Lung microvascular endothelial cell (primary cell): ENCODE measurements at regions not wholly inside any gene's neighbourhood (a gene's known extent, or its start where the extent isn't known, plus 50 kb on each side); places are given as distances from the start of the nearest gene placed in this dataset.
"Not testable (repeated sequence)": the region's sequence is repeated elsewhere in the genome, so short reads cannot be mapped to it uniquely, and the experiment has no call there.

ENCODE experiments used
- DNase-seq, 2 donors: peaks; one replicate each; pipeline versions ENCODE4 v3.0.0 to v3.0.0-alpha.2; 2010; ENCODE audit warnings: low read depth in 2 of 2

DNA sequence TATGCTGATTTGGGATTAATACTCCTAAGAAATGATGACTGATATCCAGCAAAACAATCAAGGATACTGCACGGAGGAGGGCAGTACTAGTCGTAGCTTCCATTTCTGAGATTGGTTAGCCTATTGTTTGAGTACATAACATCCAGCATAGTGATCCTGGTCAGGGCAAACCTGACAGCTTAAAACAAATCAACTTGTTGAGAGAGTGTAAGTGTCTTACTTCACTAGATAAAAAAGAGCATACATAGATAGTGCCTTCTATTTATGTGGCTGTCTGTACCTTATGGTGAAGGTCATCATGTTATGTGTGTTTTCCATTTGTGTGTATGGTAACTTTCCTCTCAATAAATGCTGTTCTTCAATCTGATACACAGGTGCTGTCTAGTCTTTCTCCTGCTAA, 228.4 kb downstream of the PTGER3 start:
- no peak for DNase-seq

- no peak for DNase-seq
Observed at GRCh38 chr1:70819785-70820184, 227.8 kb downstream of the PTGER3 start.

DNA sequence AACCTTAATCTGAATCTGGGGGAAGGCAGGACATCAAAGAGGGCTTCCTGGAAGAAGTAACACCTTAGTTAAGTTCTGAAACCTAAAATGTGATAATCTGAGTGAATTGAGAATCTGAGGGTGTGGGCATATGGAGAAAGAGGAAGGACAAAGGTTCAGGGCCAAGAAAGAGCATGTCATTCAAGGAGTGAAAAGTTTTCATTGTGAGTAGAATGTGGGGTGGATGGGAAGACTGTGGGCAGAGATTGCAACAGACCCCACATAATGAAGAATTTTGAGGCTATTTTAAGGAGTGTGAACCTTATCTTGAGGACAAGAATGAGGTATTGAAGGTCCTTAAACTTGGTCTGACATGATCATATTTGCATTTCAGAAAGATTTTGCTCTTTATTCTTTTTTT, 227.2 kb downstream of the PTGER3 start:
- DNase-seq = no peak

GRCh38 chr1:70820995-70821394, 226.6 kb downstream of the PTGER3 start:
- no peak for DNase-seq

DNA sequence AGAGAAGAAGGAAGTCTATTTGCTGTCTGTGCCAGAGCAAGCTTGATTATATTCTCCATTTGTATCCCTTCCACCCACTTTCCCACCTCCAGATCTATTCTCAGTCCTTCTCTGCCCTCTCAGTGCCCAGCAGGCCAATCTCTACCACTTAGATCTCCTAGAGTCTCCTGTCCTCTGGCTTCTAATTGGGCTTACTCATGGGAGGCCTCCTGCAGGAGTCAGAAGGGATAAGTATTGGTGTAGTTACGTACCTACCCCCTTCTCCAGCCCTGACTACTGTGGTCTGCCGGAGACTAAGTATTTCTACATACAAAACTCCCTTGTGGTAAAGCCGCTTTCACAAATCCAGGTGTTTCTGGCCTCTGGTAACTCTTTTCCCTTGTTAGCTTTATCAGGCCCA, 221.2 kb downstream of the PTGER3 start:
- DNase-seq = no peak

DNA sequence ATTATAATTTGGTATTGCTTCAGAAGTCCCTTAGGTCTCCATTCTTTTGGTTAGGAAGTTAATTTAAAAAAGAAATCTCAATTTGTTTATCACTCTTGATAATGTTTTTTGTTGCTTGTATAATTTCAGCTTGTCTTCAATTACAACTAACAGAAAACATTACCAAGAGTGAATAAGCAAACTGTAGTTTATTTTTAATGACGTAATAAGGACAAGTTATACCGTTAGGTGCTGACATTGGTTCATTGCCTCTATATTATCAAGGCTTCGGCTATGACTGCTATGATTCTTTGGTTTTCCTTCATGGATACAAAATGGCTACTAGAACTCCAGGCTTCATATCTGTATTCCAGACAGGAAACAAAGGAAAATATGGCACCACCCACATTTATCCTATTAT, 220.6 kb downstream of the PTGER3 start:
- no peak for DNase-seq

GRCh38 chr1:70828177-70828576, 219.4 kb downstream of the PTGER3 start:
- DNase-seq = no peak

GRCh38 chr1:70834365-70834764, 213.3 kb downstream of the PTGER3 start:
- not testable (repeated sequence) for DNase-seq

GRCh38 chr1:70836456-70836855, 211.2 kb downstream of the PTGER3 start:
- no peak for DNase-seq

DNA sequence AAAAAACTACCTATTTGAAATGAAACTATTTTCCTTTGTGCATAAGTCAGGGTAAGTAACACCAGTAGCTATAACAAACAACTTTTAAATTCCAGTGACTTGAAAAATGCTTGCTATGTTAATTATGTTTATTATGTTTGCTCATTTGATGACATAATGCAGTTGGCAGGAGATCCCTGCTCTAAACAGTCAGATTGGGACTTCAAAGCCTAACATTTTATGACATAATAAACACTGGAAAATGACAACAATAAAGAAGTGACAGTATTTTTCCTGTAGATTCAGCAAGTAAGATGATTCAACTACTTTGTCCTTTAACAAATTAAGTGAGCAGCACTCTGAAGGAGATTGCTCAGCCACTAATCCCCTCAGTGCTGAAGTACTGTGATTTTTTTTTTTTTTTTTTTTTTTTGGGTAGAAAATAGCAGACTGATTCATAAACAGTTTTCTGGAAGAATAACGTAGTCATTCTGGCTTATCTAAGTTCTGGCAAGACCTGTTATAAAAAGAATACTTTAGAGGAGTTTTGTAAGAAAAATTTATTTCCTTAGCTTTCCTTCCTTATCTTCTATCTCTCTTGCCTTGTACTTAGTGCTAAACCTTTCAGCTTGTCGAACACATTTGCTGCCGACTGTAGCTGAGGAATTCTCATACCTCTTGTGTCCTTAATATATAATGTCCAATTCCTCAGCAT, 207.2 kb downstream of the PTGER3 start:
- no peak for DNase-seq

DNA sequence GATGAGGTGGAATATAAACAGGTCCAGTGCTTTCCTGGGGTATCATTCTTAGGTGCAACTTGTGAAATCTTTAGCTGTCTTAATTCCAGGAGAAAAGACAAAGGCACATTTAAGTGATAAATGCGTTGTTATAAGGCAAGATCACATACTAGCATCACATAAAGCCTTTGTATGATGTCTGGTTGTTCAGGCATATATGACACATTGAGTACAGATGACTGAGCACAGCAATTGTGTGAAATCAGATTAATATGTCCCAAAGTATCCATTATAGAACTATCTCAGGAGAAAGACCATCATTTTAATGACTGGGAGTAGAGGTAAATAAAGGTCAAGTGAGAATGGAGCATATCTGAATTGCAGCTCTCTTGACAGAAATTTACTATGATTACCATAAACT, 205.1 kb downstream of the PTGER3 start:
- no peak for DNase-seq

GRCh38 chr1:70843452-70843851, 204.2 kb downstream of the PTGER3 start:
- DNase-seq = no peak

- no peak for DNase-seq
Observed at GRCh38 chr1:70847013-70847412, 200.6 kb downstream of the PTGER3 start.

DNA sequence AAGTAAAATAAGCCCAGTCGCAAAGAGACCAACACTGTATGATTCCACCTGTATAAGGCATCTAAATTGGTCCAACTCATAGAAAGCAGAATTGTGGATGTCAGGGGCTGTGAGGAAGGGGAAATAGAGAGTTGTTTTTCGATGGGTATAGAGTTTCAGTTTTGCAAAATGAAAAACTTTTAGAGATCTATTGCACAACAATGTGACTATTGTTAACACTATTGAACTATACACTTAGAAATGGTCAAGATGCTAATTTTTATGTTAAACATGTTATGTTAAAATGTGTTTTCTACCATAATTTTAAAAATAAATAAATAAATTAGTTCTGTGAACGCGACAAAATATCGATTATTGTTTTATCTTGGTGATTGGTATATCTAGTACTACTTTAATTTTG, 192.4 kb downstream of the PTGER3 start:
- no peak for DNase-seq

DNA sequence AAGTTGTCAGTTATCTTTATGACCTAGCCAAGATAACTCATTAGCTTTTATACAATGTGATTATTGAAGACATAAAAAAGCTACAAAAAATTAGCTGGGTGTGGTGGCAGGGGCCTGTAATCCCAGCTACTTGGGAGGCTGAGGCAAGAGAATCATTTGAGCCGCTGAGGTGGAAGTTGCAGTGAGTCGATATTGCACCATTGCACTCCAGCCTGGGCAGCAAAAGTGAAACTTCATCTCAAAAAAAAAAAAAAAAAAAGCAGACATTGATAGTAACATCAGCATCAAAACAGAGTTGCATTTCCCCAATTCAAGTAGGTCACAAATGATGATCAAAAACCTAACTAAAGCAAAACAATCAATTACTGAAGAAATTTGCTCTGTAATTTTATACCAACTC, 191.4 kb downstream of the PTGER3 start:
- DNase-seq = no peak

- no peak for DNase-seq
Observed at GRCh38 chr1:70863239-70863638, 184.4 kb downstream of the PTGER3 start.

DNA sequence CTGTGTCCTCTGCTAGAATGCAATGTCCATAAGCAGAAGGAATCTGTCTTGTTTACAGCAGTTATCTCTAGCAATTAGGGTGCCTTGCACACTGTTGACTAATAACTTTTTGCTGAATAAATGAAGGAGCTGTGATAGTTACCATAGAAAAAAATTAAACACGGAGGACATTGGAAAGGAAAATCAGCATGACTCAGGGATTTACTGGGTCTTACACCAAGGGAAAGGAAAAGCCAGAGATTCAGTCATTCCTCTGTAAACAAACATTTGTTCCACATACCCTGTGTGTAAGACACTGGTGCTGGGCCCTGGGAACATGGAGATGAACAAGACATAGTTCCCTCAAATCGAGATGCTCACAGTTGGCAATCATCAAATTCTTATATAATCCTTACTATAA, 183.3 kb downstream of the PTGER3 start:
- DNase-seq = peak in 1 of 2 donors; percentile 23

DNA sequence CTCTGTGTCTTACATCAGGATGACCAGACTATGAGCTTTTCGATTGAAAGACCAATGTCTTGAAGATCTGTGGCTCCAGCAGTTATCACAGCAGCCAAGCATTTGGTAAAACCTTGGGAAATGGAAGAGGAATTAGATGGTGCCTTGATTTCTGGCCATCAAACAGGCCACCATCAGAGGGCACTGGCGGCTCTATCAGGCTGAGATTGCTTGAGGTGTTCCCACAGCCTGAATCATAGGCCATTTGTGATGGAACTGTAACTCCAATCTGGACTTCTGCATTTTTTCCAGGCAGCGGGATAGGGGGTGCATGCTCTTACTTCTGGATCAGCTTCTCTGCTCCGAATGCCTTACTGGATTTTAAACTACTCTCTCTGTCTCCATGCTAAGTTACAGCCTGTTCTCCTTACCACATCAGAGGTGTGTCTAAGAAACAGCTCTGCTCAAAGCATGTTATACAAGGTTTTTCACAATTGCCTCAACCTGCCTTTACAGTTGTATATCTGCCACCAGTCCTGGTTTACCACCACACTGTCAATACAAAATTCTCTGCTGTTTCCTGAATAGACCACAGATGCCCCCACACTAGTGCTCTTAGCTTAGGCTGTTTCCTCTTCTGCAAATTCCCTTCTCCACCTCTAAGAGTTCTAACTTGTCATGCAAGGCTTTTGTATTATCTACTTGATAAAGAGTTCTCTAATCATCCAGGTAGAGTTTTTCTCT, 180.9 kb downstream of the PTGER3 start:
- DNase-seq = no peak

GRCh38 chr1:70871790-70872189, 175.8 kb downstream of the PTGER3 start:
- DNase-seq = no peak

DNA sequence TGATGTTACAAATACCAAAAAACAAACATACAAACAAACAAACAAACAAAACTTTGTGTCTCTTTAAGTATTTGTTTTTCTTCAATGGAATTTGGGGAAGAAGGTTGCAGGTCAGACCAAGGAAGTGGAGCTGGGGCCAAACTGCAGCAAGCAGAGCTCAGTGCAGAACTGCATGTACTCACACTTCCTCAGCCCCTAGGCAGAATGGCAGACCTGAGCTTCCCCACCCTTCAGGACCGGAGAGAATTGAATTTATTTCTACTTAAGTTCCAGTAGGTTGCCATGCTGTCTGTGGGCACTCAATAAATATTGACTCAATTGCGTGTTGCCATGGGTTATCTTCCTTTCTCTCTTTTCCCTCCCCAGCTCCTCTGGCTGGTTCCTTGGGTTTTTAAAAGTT, 173.6 kb downstream of the PTGER3 start:
- DNase-seq = no peak

DNA sequence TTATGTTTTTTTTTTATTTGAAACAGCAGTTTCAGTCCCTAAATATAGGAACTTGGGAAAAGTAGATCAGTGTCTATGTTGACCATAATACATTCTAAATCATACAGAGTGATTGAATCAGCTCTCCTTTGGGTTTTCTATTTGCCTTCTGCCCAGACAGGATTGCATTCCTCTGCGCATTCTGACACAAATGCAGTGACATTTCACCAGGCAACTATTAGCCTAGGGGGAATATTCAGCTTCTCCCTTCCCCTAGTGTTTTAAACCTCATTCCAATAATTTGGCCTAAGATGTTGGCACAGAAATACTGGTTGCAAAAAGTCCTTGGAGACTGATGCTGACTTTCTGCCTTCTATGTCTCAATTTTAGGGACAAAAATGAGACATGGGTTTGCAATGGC, 172.8 kb downstream of the PTGER3 start:
- DNase-seq = no peak

GRCh38 chr1:70877343-70877742, 170.3 kb downstream of the PTGER3 start:
- no peak for DNase-seq

GRCh38 chr1:70887936-70888335, 159.7 kb downstream of the PTGER3 start:
- no peak for DNase-seq
